Ecto neural progenitor cell (in vitro differentiated cells): ENCODE measurements at regions not wholly inside any gene's neighbourhood (a gene's known extent, or its start where the extent isn't known, plus 50 kb on each side); places are given as distances from the start of the nearest gene placed in this dataset.

Experiments
- DNase-seq: peaks from one replicate; pipeline ENCODE4 v3.0.0-alpha.2; 2018; ENCODE audit warnings: low spot score

GRCh38 chr2:217722883-217723472 is 279.8 kb downstream of the TNS1 start:
- no peak for DNase-seq

GRCh38 chr2:217717646-217718045 is 285.1 kb downstream of the TNS1 start:
- DNase-seq = no peak

- DNase-seq = no peak
Measured at GRCh38 chr2:217715484-217715883, 287.3 kb downstream of the TNS1 start.

- peak; percentile 70 for DNase-seq
Measured at GRCh38 chr2:217714287-217714751, 288.5 kb downstream of the TNS1 start.

- peak; percentile 94 for DNase-seq
Measured at GRCh38 chr2:217713395-217714286, 289.2 kb downstream of the TNS1 start.

- no peak for DNase-seq
Measured at GRCh38 chr2:217712431-217712830, 290.4 kb downstream of the TNS1 start.

- no peak for DNase-seq
Measured at GRCh38 chr2:217711188-217711587, 291.6 kb downstream of the TNS1 start.

GRCh38 chr2:217710211-217710765 is 292.5 kb downstream of the TNS1 start:
- no peak for DNase-seq

GRCh38 chr2:217709478-217710210 is 293.2 kb downstream of the TNS1 start:
- no peak for DNase-seq

- DNase-seq = no peak
Measured at GRCh38 chr2:217707131-217707611, 295.6 kb downstream of the TNS1 start.

GRCh38 chr2:217706513-217706912 is 296.3 kb downstream of the TNS1 start:
- DNase-seq = no peak

GRCh38 chr2:217706095-217706494 is 296.7 kb downstream of the TNS1 start:
- no peak for DNase-seq

GRCh38 chr2:217705461-217705860 is 297.3 kb downstream of the TNS1 start:
- DNase-seq = no peak

GRCh38 chr2:217703999-217704398 is 298.8 kb downstream of the TNS1 start:
- DNase-seq = peak; percentile 20

GRCh38 chr2:217703102-217703501 is 299.7 kb downstream of the TNS1 start:
- peak; percentile 20 for DNase-seq

GRCh38 chr2:217701622-217702021 is 301.2 kb downstream of the TNS1 start:
- peak; percentile 12 for DNase-seq

- DNase-seq = no peak
Measured at GRCh38 chr2:217698691-217699090, 304.1 kb downstream of the TNS1 start.

- no peak for DNase-seq
Measured at GRCh38 chr2:217695033-217695520, 307.7 kb downstream of the TNS1 start.

- no peak for DNase-seq
Measured at GRCh38 chr2:217694291-217694690, 308.5 kb downstream of the TNS1 start.

- DNase-seq = no peak
Measured at GRCh38 chr2:217693363-217693762, 309.4 kb downstream of the TNS1 start.

- DNase-seq = no peak
Measured at GRCh38 chr2:217691920-217692666, 310.7 kb downstream of the TNS1 start.
